Activated CD8-positive, alpha-beta T cell treated with anti-CD3 and anti-CD28 coated beads for 36 hours (primary cell): ENCODE measurements at regions not wholly inside any gene's neighbourhood (a gene's known extent, or its start where the extent isn't known, plus 50 kb on each side); places are given as distances from the start of the nearest gene placed in this dataset.

Source experiments
- ATAC-seq: fragments of 200-7000 bp; cut with Tn5 transposase; one replicate; pipeline ENCODE4 v1.10.0; 2021; ENCODE audit warnings: mild to moderate bottlenecking, moderate library complexity
- CTCF ChIA-PET: fragments of 350-600 bp; sonication (Branson Sonifier 250); formaldehyde crosslinking; loops from one replicate; lab custom pipeline; 2021; ENCODE audit warnings: antibody characterized with exemption; lab: Charles Lee
- POLR2A ChIA-PET: fragments of 350-600 bp; sonication (Branson Sonifier 250); formaldehyde crosslinking; loops from one replicate; lab custom pipeline; 2021; ENCODE audit warnings: antibody characterized with exemption; lab: Charles Lee
- DNase-seq: peaks from one replicate; pipeline ENCODE4 v3.0.0-alpha.2; 2020
- H3K27ac Mint-ChIP-seq: one replicate; pipeline ENCODE4 v1.8.0; 2021; ENCODE audit warnings: mild to moderate bottlenecking, mixed read lengths
- H3K27me3 Mint-ChIP-seq: one replicate; pipeline ENCODE4 v1.8.0; 2021; ENCODE audit warnings: mixed read lengths
- H3K36me3 Mint-ChIP-seq: one replicate; pipeline ENCODE4 v1.8.0; 2021; ENCODE audit warnings: low read depth, mixed read lengths
- H3K4me1 Mint-ChIP-seq: one replicate; pipeline ENCODE4 v1.8.0; 2021; ENCODE audit warnings: low read depth, mixed read lengths
- H3K4me3 Mint-ChIP-seq: one replicate; pipeline ENCODE4 v1.8.0; 2021; ENCODE audit warnings: mild to moderate bottlenecking, moderate library complexity, mixed read lengths
- H3K9me3 Mint-ChIP-seq: one replicate; pipeline ENCODE4 v1.8.0; 2021; ENCODE audit warnings: mixed read lengths
- CTCF ChIP-seq: fragments of 200-600 bp; IDR thresholded peaks from one replicate; pipeline ENCODE4 v1.8.0; 2022; ENCODE audit warnings: antibody characterized with exemption, mild to moderate bottlenecking
- intact Hi-C: fragments of 100-400 bp; cut with micrococcal nuclease; formaldehyde crosslinking; loops from one replicate; pipeline ENCODE4 v1.10.0; 2022

- no peak for TF ChIP-seq CTCF
- intact Hi-C loops, result no loop called here
- Mint-ChIP-seq H3K36me3 (no peaks in the 10 kb centered on the region), H3K4me1 (no peaks in the 10 kb centered on the region), H3K4me3 (no peak overlapping the region), H3K27me3 (no peaks in the 10 kb centered on the region), H3K27ac (no peak overlapping the region), H3K9me3 (peaks cover 1% of the 10 kb centered on the region)
- ATAC-seq, result no peak
- CTCF ChIA-PET, result no interaction called here
- DNase-seq, result no peak
- POLR2A ChIA-PET, result no interaction called here
Measured at GRCh38 chr9:13513716-13514444, 234.4 kb upstream of the MPDZ start.

- peaks cover 1% of the 10 kb centered on the region for H3K9me3 Mint-ChIP-seq
- ChIA-PET POLR2A (no interaction called here), CTCF (no interaction called here)
- intact Hi-C loops, result no loop called here
- TF ChIP-seq CTCF, result no peak
- H3K27ac Mint-ChIP-seq, result no peak overlapping the region
- ATAC-seq, result no peak
- no peak overlapping the region for H3K4me3 Mint-ChIP-seq
- no peaks in the 10 kb centered on the region for H3K27me3 Mint-ChIP-seq
- H3K4me1 Mint-ChIP-seq, result no peaks in the 10 kb centered on the region
- no peak for DNase-seq
- no peaks in the 10 kb centered on the region for H3K36me3 Mint-ChIP-seq
Measured at GRCh38 chr9:13513286-13513685, 233.8 kb upstream of the MPDZ start.

GRCh38 chr9:13508681-13509080 lies 229.2 kb upstream of the MPDZ start:
- ChIA-PET POLR2A (no interaction called here), CTCF (no interaction called here)
- Mint-ChIP-seq H3K4me3 (no peak overlapping the region), H3K27me3 (no peaks in the 10 kb centered on the region), H3K4me1 (no peaks in the 10 kb centered on the region), H3K9me3 (peaks cover 5% of the 10 kb centered on the region), H3K27ac (no peak overlapping the region), H3K36me3 (no peaks in the 10 kb centered on the region)
- ATAC-seq (no peak), DNase-seq (no peak)
- no peak for TF ChIP-seq CTCF
- intact Hi-C loops, result no loop called here

GRCh38 chr9:13508086-13508485 lies 228.6 kb upstream of the MPDZ start:
- Mint-ChIP-seq H3K4me1 (no peaks in the 10 kb centered on the region), H3K27ac (no peak overlapping the region), H3K9me3 (peaks cover 5% of the 10 kb centered on the region), H3K36me3 (no peaks in the 10 kb centered on the region), H3K27me3 (no peaks in the 10 kb centered on the region), H3K4me3 (no peak overlapping the region)
- DNase-seq (no peak), ATAC-seq (no peak)
- intact Hi-C loops, result no loop called here
- POLR2A ChIA-PET, result no interaction called here
- no peak for TF ChIP-seq CTCF
- CTCF ChIA-PET, result no interaction called here

DNA sequence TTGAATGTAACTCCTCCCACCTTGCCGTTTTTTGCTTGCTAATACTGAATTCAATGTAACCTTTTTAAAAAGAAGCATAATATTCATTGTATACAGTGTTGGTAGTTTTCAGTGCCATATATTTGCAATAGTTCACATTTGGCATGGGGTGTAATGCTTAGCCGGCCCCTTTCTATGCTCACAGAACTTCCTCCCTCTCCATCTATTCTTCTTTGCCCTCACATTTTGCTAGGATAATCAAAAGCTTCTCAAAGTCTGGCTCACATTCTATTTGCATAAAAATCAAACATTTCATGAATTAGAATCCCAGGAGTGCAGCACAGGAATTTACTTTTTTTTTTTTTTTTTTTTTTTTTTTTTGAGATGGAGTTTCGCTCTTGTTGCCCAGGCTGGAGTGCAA lies 226.3 kb upstream of the MPDZ start:
- Mint-ChIP-seq H3K4me3 (no peak overlapping the region), H3K9me3 (peaks cover 5% of the 10 kb centered on the region), H3K36me3 (no peaks in the 10 kb centered on the region), H3K4me1 (no peaks in the 10 kb centered on the region), H3K27ac (no peak overlapping the region), H3K27me3 (no peaks in the 10 kb centered on the region)
- CTCF ChIA-PET, result no interaction called here
- DNase-seq (no peak), ATAC-seq (no peak)
- no peak for TF ChIP-seq CTCF
- intact Hi-C loops, result no loop called here
- POLR2A ChIA-PET, result no interaction called here
